NCI-H82 treated with DMSO at 0.1 percent for 48 hours (cell line): ENCODE measurements at regions not wholly inside any gene's neighbourhood (a gene's known extent, or its start where the extent isn't known, plus 50 kb on each side); places are given as distances from the start of the nearest gene placed in this dataset.

Source experiments
- DNase-seq: peaks from one replicate; lab custom pipeline; 2025; ENCODE audit not compliant: unreplicated experiment; lab: John Stamatoyannopoulos, UW

GRCh38 chr6:139648430-139649000 lies 274.1 kb upstream of the CITED2 start:
- DNase-seq = no peak

GRCh38 chr6:139647841-139648240 lies 273.4 kb upstream of the CITED2 start:
- no peak for DNase-seq

- no peak for DNase-seq
Measured at GRCh38 chr6:139647016-139647415, 272.6 kb upstream of the CITED2 start.

- no peak for DNase-seq
Measured at GRCh38 chr6:139644821-139645220, 270.4 kb upstream of the CITED2 start.

GRCh38 chr6:139643986-139644385 lies 269.5 kb upstream of the CITED2 start:
- DNase-seq = no peak

- no peak for DNase-seq
Measured at GRCh38 chr6:139642346-139642745, 267.9 kb upstream of the CITED2 start.

GRCh38 chr6:139641376-139641775 lies 266.9 kb upstream of the CITED2 start:
- no peak for DNase-seq

- no peak for DNase-seq
Measured at GRCh38 chr6:139640921-139641320, 266.5 kb upstream of the CITED2 start.

GRCh38 chr6:139640448-139640847 lies 266.0 kb upstream of the CITED2 start:
- DNase-seq = no peak

GRCh38 chr6:139639507-139639906 lies 265.1 kb upstream of the CITED2 start:
- DNase-seq = no peak

GRCh38 chr6:139638179-139638941 lies 263.9 kb upstream of the CITED2 start:
- no peak for DNase-seq

- no peak for DNase-seq
Measured at GRCh38 chr6:139637766-139638165, 263.3 kb upstream of the CITED2 start.

GRCh38 chr6:139636391-139636790 lies 261.9 kb upstream of the CITED2 start:
- no peak for DNase-seq

- DNase-seq = no peak
Measured at GRCh38 chr6:139635401-139636130, 261.1 kb upstream of the CITED2 start.

- no peak for DNase-seq
Measured at GRCh38 chr6:139632840-139633239, 258.4 kb upstream of the CITED2 start.

- no peak for DNase-seq
Measured at GRCh38 chr6:139628270-139628669, 253.8 kb upstream of the CITED2 start.

GRCh38 chr6:139627091-139627490 lies 252.6 kb upstream of the CITED2 start:
- no peak for DNase-seq

GRCh38 chr6:139625998-139626975 lies 251.8 kb upstream of the CITED2 start:
- DNase-seq = no peak

GRCh38 chr6:139625081-139625939 lies 250.9 kb upstream of the CITED2 start:
- DNase-seq = no peak

- DNase-seq = no peak
Measured at GRCh38 chr6:139623372-139623771, 248.9 kb upstream of the CITED2 start.
